Osteoblast (primary cell): ENCODE measurements at regions not wholly inside any gene's neighbourhood (a gene's known extent, or its start where the extent isn't known, plus 50 kb on each side); places are given as distances from the start of the nearest gene placed in this dataset.

Source experiments
- DNase-seq: peaks from one replicate; pipeline ENCODE4 v3.0.0; 2011; ENCODE audit warnings: low spot score, mixed read lengths; ENCODE audit not compliant: insufficient read length; ENCODE audit errors: missing footprints
- H2AFZ ChIP-seq: 2 replicates; pipeline ENCODE4 v1.6.0; 2011; ENCODE audit warnings: mild to moderate bottlenecking, low read length
- H3K27ac ChIP-seq: 2 replicates; pipeline ENCODE4 v1.5.1; 2011; ENCODE audit warnings: mild to moderate bottlenecking, low read depth, low read length, moderate library complexity
- H3K27me3 ChIP-seq: 2 replicates; pipeline ENCODE4 v1.6.0; 2012; ENCODE audit warnings: mild to moderate bottlenecking, control low read depth, inconsistent platforms, low read length, moderate library complexity; ENCODE audit not compliant: insufficient read depth
- H3K36me3 ChIP-seq: 2 replicates; pipeline ENCODE4 v1.5.1; 2011; ENCODE audit warnings: mild to moderate bottlenecking, low read length, control low read depth, moderate library complexity; ENCODE audit not compliant: insufficient read depth
- H3K4me1 ChIP-seq: 2 replicates; pipeline ENCODE4 v1.5.1; 2011; ENCODE audit warnings: mild to moderate bottlenecking, low read length, control low read depth, moderate library complexity; ENCODE audit not compliant: insufficient read depth
- H3K4me2 ChIP-seq: 2 replicates; pipeline ENCODE4 v1.6.0; 2011; ENCODE audit warnings: mild to moderate bottlenecking, low read length; ENCODE audit not compliant: insufficient read depth
- H3K4me3 ChIP-seq: fragments of 200-600 bp; sonication (generic); 3 replicates; pipeline ENCODE4 v1.5.1; 2012; ENCODE audit warnings: mild to moderate bottlenecking, low read length, inconsistent platforms; ENCODE audit not compliant: insufficient read depth
- H3K79me2 ChIP-seq: 2 replicates; pipeline ENCODE4 v1.6.0; 2012; ENCODE audit warnings: mild to moderate bottlenecking, low read length, control low read depth, inconsistent platforms; ENCODE audit not compliant: insufficient read depth
- H3K9me3 ChIP-seq: 2 replicates; pipeline ENCODE4 v1.5.1; 2011; ENCODE audit warnings: low read depth, low read length, control low read depth
- H4K20me1 ChIP-seq: 2 replicates; pipeline ENCODE4 v1.6.0; 2012; ENCODE audit warnings: mild to moderate bottlenecking, low read length, control low read depth; ENCODE audit not compliant: insufficient read depth
- CTCF ChIP-seq: IDR thresholded peaks from 2 replicates; pipeline ENCODE4 v1.5.1; 2011; ENCODE audit warnings: mild to moderate bottlenecking, low read depth, low read length, moderate library complexity; ENCODE audit errors: extremely low read depth

- no peaks in the 10 kb centered on the region for H3K4me1 ChIP-seq
- no peak overlapping the region for H2AFZ ChIP-seq
- no peak for DNase-seq
- H4K20me1 ChIP-seq, result no peaks in the 10 kb centered on the region
- no peak overlapping the region for H3K27ac ChIP-seq
- no peaks in the 10 kb centered on the region for H3K36me3 ChIP-seq
- no peaks in the 10 kb centered on the region for H3K79me2 ChIP-seq
- peaks cover 4% of the 10 kb centered on the region for H3K9me3 ChIP-seq
- no peaks in the 10 kb centered on the region for H3K27me3 ChIP-seq
- H3K4me3 ChIP-seq, result no peak overlapping the region
- TF ChIP-seq CTCF, result no peak
- H3K4me2 ChIP-seq, result no peak overlapping the region
These were observed 903.3 kb upstream of the KLHL29 start for GRCh38 chr2:22481486-22482259.

GRCh38 chr2:22483036-22483435, 901.9 kb upstream of the KLHL29 start:
- Histone ChIP-seq H3K4me2 (no peak overlapping the region), H3K27ac (no peak overlapping the region), H4K20me1 (no peaks in the 10 kb centered on the region), H2AFZ (no peak overlapping the region), H3K9me3 (peaks cover 4% of the 10 kb centered on the region), H3K4me3 (no peak overlapping the region), H3K27me3 (no peaks in the 10 kb centered on the region), H3K79me2 (no peaks in the 10 kb centered on the region), H3K4me1 (no peaks in the 10 kb centered on the region), H3K36me3 (no peaks in the 10 kb centered on the region)
- DNase-seq, result no peak
- no peak for TF ChIP-seq CTCF

- H3K4me3 ChIP-seq, result no peak overlapping the region
- no peak overlapping the region for H2AFZ ChIP-seq
- H3K4me2 ChIP-seq, result no peak overlapping the region
- no peak for TF ChIP-seq CTCF
- no peaks in the 10 kb centered on the region for H3K27me3 ChIP-seq
- H3K79me2 ChIP-seq, result no peaks in the 10 kb centered on the region
- no peak for DNase-seq
- H3K4me1 ChIP-seq, result no peaks in the 10 kb centered on the region
- H3K9me3 ChIP-seq, result peaks cover 4% of the 10 kb centered on the region
- H3K27ac ChIP-seq, result no peak overlapping the region
- no peaks in the 10 kb centered on the region for H3K36me3 ChIP-seq
- H4K20me1 ChIP-seq, result no peaks in the 10 kb centered on the region
These were observed 899.5 kb upstream of the KLHL29 start for GRCh38 chr2:22485486-22485885.

GRCh38 chr2:22486343-22486742, 898.6 kb upstream of the KLHL29 start:
- Histone ChIP-seq H4K20me1 (no peaks in the 10 kb centered on the region), H3K27ac (no peak overlapping the region), H3K4me2 (no peak overlapping the region), H3K4me3 (no peak overlapping the region), H2AFZ (no peak overlapping the region), H3K36me3 (no peaks in the 10 kb centered on the region), H3K79me2 (no peaks in the 10 kb centered on the region), H3K9me3 (peaks cover 3% of the 10 kb centered on the region), H3K27me3 (no peaks in the 10 kb centered on the region), H3K4me1 (no peaks in the 10 kb centered on the region)
- DNase-seq, result no peak
- TF ChIP-seq CTCF, result no peak
